ENCODE measurements at regions not wholly inside any gene's neighbourhood (a gene's known extent, or its start where the extent isn't known, plus 50 kb on each side); places are given as distances from the start of the nearest gene placed in this dataset.
"Not testable (repeated sequence)": the region's sequence is repeated elsewhere in the genome, so short reads cannot be mapped to it uniquely, and the experiment has no call there.

DNA sequence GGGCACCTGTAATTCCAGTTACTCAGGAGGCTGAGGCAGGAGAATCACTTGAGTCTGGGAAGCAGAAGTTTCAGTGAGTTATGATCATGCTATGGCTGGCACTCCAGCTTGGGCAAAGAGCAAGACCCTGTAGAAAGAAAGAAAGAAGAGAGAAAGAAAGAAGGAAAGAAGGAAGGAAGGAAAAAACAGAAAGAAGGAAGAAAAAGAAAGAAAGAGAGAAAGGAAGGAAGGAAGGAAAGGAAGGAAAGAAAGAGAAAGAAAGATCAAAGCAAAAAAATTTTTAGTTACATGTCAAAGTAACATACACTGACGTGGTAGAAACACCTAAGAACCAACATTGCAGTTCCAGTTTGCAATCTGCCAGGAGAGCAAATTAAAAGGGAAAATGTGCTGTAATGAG lies 73.8 kb upstream of the JCAD start:
- no peak for TF ChIP-seq CTCF (conservative IDR thresholded peaks at IDR 0.05; ENCODE audit: control insufficient read depth, insufficient read depth, low read depth, low read length)
- no peak for DNase-seq (ENCODE audit: low read depth)
- no peak overlapping the region for H3K4me3 ChIP-seq (ENCODE audit: control insufficient read depth, low read depth, low read length)

- not testable (repeated sequence) for DNase-seq (ENCODE audit: low read depth)
These were observed 72.0 kb upstream of the JCAD start for GRCh38 chr10:30131369-30131768.

GRCh38 chr10:30129326-30129725 lies 69.9 kb upstream of the JCAD start:
- not testable (repeated sequence) for H3K4me3 ChIP-seq (ENCODE audit: control insufficient read depth, low read depth, low read length); DNase-seq (ENCODE audit: low read depth)

More at GRCh38 chr10:30131369-30131768, 72.0 kb upstream of the JCAD start:
- not testable (repeated sequence) for H3K4me3 ChIP-seq (ENCODE audit: control insufficient read depth, low read depth, low read length)

DNA sequence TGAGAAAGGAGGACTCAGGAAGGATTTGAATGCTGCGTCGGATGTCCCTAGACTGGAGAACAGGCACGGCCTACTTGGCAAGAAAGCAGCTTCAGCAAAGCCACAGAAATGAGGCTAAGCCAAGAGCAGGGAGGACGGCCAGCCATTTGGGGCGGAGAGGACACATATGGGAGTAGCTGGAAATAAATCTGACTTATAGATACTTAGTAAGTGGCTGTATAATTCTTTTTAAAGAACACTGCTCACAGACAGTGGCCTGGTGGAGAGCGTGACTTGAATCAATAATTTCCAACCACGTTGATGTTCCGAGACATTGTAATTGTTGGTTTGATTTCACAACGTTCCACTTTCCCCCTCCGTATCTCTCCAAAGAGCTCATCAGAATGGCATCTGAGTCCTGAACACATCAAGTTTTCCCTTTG lies 67.7 kb upstream of the JCAD start:
- TF ChIP-seq CTCF (conservative IDR thresholded peaks at IDR 0.05; ENCODE audit: control insufficient read depth, insufficient read depth, low read depth, low read length) = no peak
- peak; percentile 68 for DNase-seq (ENCODE audit: low read depth)
- no peak overlapping the region for H3K4me3 ChIP-seq (ENCODE audit: control insufficient read depth, low read depth, low read length)

GRCh38 chr10:30125496-30125895 lies 66.1 kb upstream of the JCAD start:
- DNase-seq (ENCODE audit: low read depth) = peak; percentile 13
- H3K4me3 ChIP-seq (ENCODE audit: control insufficient read depth, low read depth, low read length) = no peak overlapping the region
- no peak for TF ChIP-seq CTCF (conservative IDR thresholded peaks at IDR 0.05; ENCODE audit: control insufficient read depth, insufficient read depth, low read depth, low read length)

- H3K4me3 ChIP-seq (ENCODE audit: control insufficient read depth, low read depth, low read length) = no peak overlapping the region
- DNase-seq (ENCODE audit: low read depth) = no peak
- no peak for TF ChIP-seq CTCF (conservative IDR thresholded peaks at IDR 0.05; ENCODE audit: control insufficient read depth, insufficient read depth, low read depth, low read length)
These were observed 65.3 kb upstream of the JCAD start for GRCh38 chr10:30124704-30125103.

GRCh38 chr10:30121401-30121800 lies 62.0 kb upstream of the JCAD start:
- no peak for TF ChIP-seq CTCF (conservative IDR thresholded peaks at IDR 0.05; ENCODE audit: control insufficient read depth, insufficient read depth, low read depth, low read length)
- no peak overlapping the region for H3K4me3 ChIP-seq (ENCODE audit: control insufficient read depth, low read depth, low read length)
- no peak for DNase-seq (ENCODE audit: low read depth)

GRCh38 chr10:30118590-30118989 lies 59.2 kb upstream of the JCAD start:
- no peak for DNase-seq (ENCODE audit: low read depth)
- no peak overlapping the region for H3K4me3 ChIP-seq (ENCODE audit: control insufficient read depth, low read depth, low read length)
- no peak for TF ChIP-seq CTCF (conservative IDR thresholded peaks at IDR 0.05; ENCODE audit: control insufficient read depth, insufficient read depth, low read depth, low read length)
